Osteocyte (in vitro differentiated cells): ENCODE measurements at regions not wholly inside any gene's neighbourhood (a gene's known extent, or its start where the extent isn't known, plus 50 kb on each side); places are given as distances from the start of the nearest gene placed in this dataset.
"Not testable (repeated sequence)": the region's sequence is repeated elsewhere in the genome, so short reads cannot be mapped to it uniquely, and the experiment has no call there.

Experiments used
- DNase-seq: peaks from one replicate; pipeline ENCODE4 v3.0.0; 2021; ENCODE audit warnings: mixed read lengths; ENCODE audit not compliant: unreplicated experiment; ENCODE audit errors: extremely low spot score
- H3K27ac Mint-ChIP-seq: one replicate; pipeline ENCODE4 v1.8.0; 2021; ENCODE audit warnings: mild to moderate bottlenecking, mixed read lengths; ENCODE audit not compliant: unreplicated experiment
- H3K27me3 Mint-ChIP-seq: one replicate; pipeline ENCODE4 v1.8.0; 2021; ENCODE audit warnings: mixed read lengths; ENCODE audit not compliant: unreplicated experiment
- H3K36me3 Mint-ChIP-seq: one replicate; pipeline ENCODE4 v1.8.0; 2021; ENCODE audit warnings: mixed read lengths; ENCODE audit not compliant: unreplicated experiment
- H3K4me1 Mint-ChIP-seq: one replicate; pipeline ENCODE4 v1.8.0; 2021; ENCODE audit warnings: mixed read lengths; ENCODE audit not compliant: unreplicated experiment
- H3K4me3 Mint-ChIP-seq: one replicate; pipeline ENCODE4 v1.8.0; 2021; ENCODE audit warnings: mild to moderate bottlenecking, moderate library complexity, mixed read lengths; ENCODE audit not compliant: unreplicated experiment
- H3K9me3 Mint-ChIP-seq: one replicate; pipeline ENCODE4 v1.8.0; 2021; ENCODE audit warnings: mixed read lengths; ENCODE audit not compliant: unreplicated experiment
- CTCF ChIP-seq: fragments of 200-600 bp; sonication (generic); IDR thresholded peaks from 2 replicates; pipeline ENCODE4 v1.5.0; 2021; ENCODE audit warnings: antibody characterized with exemption, mild to moderate bottlenecking, moderate library complexity

- H3K4me3 Mint-ChIP-seq, result no peak overlapping the region
- DNase-seq, result no peak
- H3K27me3 Mint-ChIP-seq, result peaks cover 17% of the 10 kb centered on the region
- no peak for TF ChIP-seq CTCF
- H3K4me1 Mint-ChIP-seq, result no peaks in the 10 kb centered on the region
- H3K9me3 Mint-ChIP-seq, result peaks cover 20% of the 10 kb centered on the region
- H3K36me3 Mint-ChIP-seq, result no peaks in the 10 kb centered on the region
- H3K27ac Mint-ChIP-seq, result no peak overlapping the region
These were observed 85.3 kb upstream of the CTSV start for GRCh38 chr9:97124256-97124655.

DNA sequence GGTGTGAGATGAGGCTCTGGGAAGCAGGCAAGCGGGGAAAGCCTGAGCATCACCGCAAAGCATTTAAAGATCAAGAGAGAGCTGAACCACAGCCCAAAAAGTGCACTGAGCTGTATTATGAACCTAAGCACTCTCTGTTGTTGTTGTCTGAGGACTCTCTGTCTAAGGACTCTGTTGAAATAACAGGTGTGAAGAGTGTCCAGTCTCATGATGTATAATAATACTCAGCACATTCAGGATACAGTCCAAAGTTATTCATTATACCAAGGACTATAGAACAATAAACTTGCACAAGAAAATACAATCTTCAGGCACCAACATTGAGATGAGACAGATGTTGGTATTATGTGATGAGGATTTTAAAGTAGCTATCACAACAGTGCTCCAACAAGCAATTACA lies 71.8 kb upstream of the CTSV start:
- Mint-ChIP-seq H3K4me1 (no peaks in the 10 kb centered on the region), H3K36me3 (no peaks in the 10 kb centered on the region), H3K4me3 (no peak overlapping the region), H3K27me3 (peaks cover 5% of the 10 kb centered on the region), H3K9me3 (no peaks in the 10 kb centered on the region), H3K27ac (no peak overlapping the region)
- TF ChIP-seq CTCF, result no peak
- no peak for DNase-seq

DNA sequence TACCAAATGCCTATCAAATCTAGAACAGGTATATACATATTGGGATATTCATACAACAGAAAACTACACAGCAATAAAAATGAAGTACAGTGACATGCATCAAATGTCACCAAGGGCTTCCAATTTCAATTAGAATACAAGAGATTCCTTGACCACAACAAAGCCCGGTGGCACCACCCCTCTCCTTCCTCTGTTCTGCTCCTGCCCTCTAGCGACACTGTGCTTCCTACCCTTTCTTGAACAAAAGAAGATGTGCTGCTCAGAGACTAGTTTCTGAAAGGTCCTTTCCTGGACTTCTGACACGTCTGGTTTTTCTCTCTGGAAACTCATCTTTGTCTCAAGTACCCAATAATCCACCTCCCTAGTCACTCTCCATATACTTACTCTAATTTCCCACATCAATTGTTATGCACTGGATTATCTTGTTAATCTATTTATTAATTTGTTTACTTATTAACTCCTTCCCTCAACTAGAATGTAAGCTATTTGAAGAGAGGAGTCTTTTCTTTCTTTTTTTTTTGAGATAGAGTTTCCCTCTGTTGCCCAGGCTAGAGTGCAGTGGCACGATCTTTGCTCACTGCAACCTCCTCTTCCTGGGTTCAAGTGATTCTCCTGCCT lies 70.4 kb upstream of the CTSV start:
- H3K27me3 Mint-ChIP-seq, result peaks cover 2% of the 10 kb centered on the region
- no peaks in the 10 kb centered on the region for H3K36me3 Mint-ChIP-seq
- H3K4me3 Mint-ChIP-seq, result no peak overlapping the region
- no peak for DNase-seq
- TF ChIP-seq CTCF, result peak; percentile 38
- H3K9me3 Mint-ChIP-seq, result no peaks in the 10 kb centered on the region
- no peak overlapping the region for H3K27ac Mint-ChIP-seq
- no peaks in the 10 kb centered on the region for H3K4me1 Mint-ChIP-seq

DNA sequence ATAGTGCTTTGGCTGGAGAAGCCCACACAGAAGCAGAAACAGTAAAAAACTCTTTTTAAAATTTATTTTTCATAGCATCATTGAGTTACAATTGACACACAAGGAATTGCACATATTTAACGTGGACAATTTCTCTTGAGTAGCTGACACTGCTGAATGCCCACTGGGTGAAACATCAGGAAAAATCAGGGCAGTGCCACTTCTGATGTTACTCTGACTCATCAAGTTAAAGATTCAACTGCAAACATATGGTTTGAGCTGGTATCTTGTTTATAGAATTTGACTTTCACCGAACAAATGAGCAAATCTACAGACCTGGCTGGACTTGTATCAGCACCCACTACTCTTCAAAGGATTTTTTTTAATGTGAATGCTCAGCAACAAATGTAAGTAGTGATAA lies 66.3 kb upstream of the CTSV start:
- not testable (repeated sequence) for DNase-seq, H3K27ac Mint-ChIP-seq, H3K4me3 Mint-ChIP-seq, H3K36me3 Mint-ChIP-seq, H3K4me1 Mint-ChIP-seq, H3K27me3 Mint-ChIP-seq, H3K9me3 Mint-ChIP-seq

GRCh38 chr9:97103613-97104383 lies 64.9 kb upstream of the CTSV start:
- not testable (repeated sequence) for H3K4me1 Mint-ChIP-seq, H3K4me3 Mint-ChIP-seq, H3K36me3 Mint-ChIP-seq, H3K27ac Mint-ChIP-seq, H3K27me3 Mint-ChIP-seq, DNase-seq, H3K9me3 Mint-ChIP-seq

- H3K4me1 Mint-ChIP-seq, H3K9me3 Mint-ChIP-seq, DNase-seq, H3K27ac Mint-ChIP-seq, H3K36me3 Mint-ChIP-seq, H3K4me3 Mint-ChIP-seq: not testable (repeated sequence)
- peaks cover 10% of the 10 kb centered on the region for H3K27me3 Mint-ChIP-seq
These were observed 60.6 kb upstream of the CTSV start for GRCh38 chr9:97099540-97099939.
